ENCODE measurements at regions not wholly inside any gene's neighbourhood (a gene's known extent, or its start where the extent isn't known, plus 50 kb on each side); places are given as distances from the start of the nearest gene placed in this dataset.

GRCh38 chr14:30330445-30330844, 228.5 kb upstream of the G2E3 start:
- no peaks in the 10 kb centered on the region for H3K4me1 ChIP-seq
- no peak for DNase-seq
- H3K4me3 ChIP-seq: no peak overlapping the region
- no peaks in the 10 kb centered on the region for H3K9me3 ChIP-seq
- no peak overlapping the region for H3K27ac ChIP-seq
- no peaks in the 10 kb centered on the region for H3K27me3 ChIP-seq
- peak in 1 of 2 donors; percentile 26 for TF ChIP-seq CTCF (IDR thresholded peaks at IDR 0.05)
- H3K36me3 ChIP-seq: no peaks in the 10 kb centered on the region
- intact Hi-C loops (cut with DNase I): no loop called here
- no peak for ATAC-seq

GRCh38 chr14:30331030-30331429, 227.9 kb upstream of the G2E3 start:
- Histone ChIP-seq H3K27me3 (no peaks in the 10 kb centered on the region), H3K9me3 (no peaks in the 10 kb centered on the region), H3K4me3 (no peak overlapping the region), H3K36me3 (no peaks in the 10 kb centered on the region), H3K27ac (no peak overlapping the region), H3K4me1 (no peaks in the 10 kb centered on the region)
- DNase-seq (no peak), ATAC-seq (no peak)
- TF ChIP-seq CTCF (IDR thresholded peaks at IDR 0.05): no peak
- intact Hi-C loops (cut with DNase I): no loop called here

GRCh38 chr14:30332374-30332773, 226.6 kb upstream of the G2E3 start:
- no peaks in the 10 kb centered on the region for H3K27me3 ChIP-seq

GRCh38 chr14:30333934-30334333, 225.0 kb upstream of the G2E3 start:
- no peaks in the 10 kb centered on the region for H3K9me3 ChIP-seq
- intact Hi-C loops (cut with DNase I): no loop called here
- no peaks in the 10 kb centered on the region for H3K36me3 ChIP-seq
- no peak for ATAC-seq
- H3K4me1 ChIP-seq: no peaks in the 10 kb centered on the region
- no peak overlapping the region for H3K4me3 ChIP-seq
- no peak for DNase-seq
- H3K27me3 ChIP-seq: no peaks in the 10 kb centered on the region
- no peak overlapping the region for H3K27ac ChIP-seq
- TF ChIP-seq CTCF (IDR thresholded peaks at IDR 0.05): no peak

More at GRCh38 chr14:30332374-30332773, 226.6 kb upstream of the G2E3 start:
- ATAC-seq (no peak), DNase-seq (no peak)
- no peaks in the 10 kb centered on the region for H3K4me1 ChIP-seq
- H3K4me3 ChIP-seq: no peak overlapping the region
- no peaks in the 10 kb centered on the region for H3K36me3 ChIP-seq
- no peak for TF ChIP-seq CTCF (IDR thresholded peaks at IDR 0.05)
- H3K9me3 ChIP-seq: no peaks in the 10 kb centered on the region
- intact Hi-C loops (cut with DNase I): no loop called here
- H3K27ac ChIP-seq: no peak overlapping the region

- Histone ChIP-seq H3K4me1 (no peaks in the 10 kb centered on the region), H3K36me3 (no peaks in the 10 kb centered on the region), H3K9me3 (no peaks in the 10 kb centered on the region), H3K27me3 (no peaks in the 10 kb centered on the region), H3K4me3 (no peak overlapping the region), H3K27ac (no peak overlapping the region)
- no peak for TF ChIP-seq CTCF (IDR thresholded peaks at IDR 0.05)
- ATAC-seq (no peak), DNase-seq (no peak)
- intact Hi-C loops (cut with DNase I): no loop called here
These were observed 221.5 kb upstream of the G2E3 start for GRCh38 chr14:30337456-30337855.

Measured in left lung (tissue), 4 donors.